Fibroblast of the aortic adventitia (primary cell): ENCODE measurements at regions not wholly inside any gene's neighbourhood (a gene's known extent, or its start where the extent isn't known, plus 50 kb on each side); places are given as distances from the start of the nearest gene placed in this dataset.

Experiments
- DNase-seq: peaks from one replicate; pipeline ENCODE4 v3.0.0-alpha.2; 2010; ENCODE audit warnings: low read depth
- H3K4me3 ChIP-seq: 2 replicates; pipeline ENCODE4 v1.5.1; 2011; ENCODE audit warnings: low read depth, mild to moderate bottlenecking, control low read depth, low read length, moderate library complexity
- CTCF ChIP-seq: IDR thresholded peaks from 2 replicates; pipeline ENCODE4 v1.5.1; 2011; ENCODE audit warnings: mild to moderate bottlenecking, low read length, control low read depth, inconsistent platforms; ENCODE audit not compliant: insufficient read depth

- DNase-seq, result no peak
- TF ChIP-seq CTCF, result no peak
- H3K4me3 ChIP-seq, result no peak overlapping the region
Observed at GRCh38 chr21:26379561-26379960, 193.5 kb downstream of the CYYR1 start.

DNA sequence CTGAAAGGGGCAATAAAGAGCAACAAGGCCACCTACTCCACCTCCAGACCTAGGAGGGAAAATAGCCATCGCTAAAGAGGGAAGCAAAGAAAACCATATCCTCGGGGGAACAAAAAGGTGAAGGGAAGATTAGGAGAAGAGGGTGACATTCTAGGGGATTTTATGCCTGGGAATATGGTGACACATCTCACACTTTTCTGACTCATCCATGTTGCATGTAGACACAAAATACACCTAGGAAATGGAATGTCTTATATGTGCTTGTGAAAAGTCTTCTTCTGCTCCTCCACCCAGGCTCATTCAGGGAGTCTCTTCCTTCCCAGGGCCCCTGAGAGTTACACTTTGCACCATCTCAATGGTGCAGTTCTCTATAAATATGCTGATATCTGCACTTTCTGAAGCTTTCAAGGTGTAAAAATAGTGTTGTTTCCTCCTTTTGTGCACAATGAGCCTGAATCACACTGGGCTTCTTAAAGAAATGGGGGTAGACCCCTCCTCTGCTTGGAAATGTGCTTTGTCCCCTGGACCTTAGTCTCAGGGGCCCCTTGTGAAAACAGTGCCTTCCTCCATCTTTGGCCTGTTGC lies 195.9 kb downstream of the CYYR1 start:
- no peak overlapping the region for H3K4me3 ChIP-seq
- TF ChIP-seq CTCF, result no peak
- no peak for DNase-seq

DNA sequence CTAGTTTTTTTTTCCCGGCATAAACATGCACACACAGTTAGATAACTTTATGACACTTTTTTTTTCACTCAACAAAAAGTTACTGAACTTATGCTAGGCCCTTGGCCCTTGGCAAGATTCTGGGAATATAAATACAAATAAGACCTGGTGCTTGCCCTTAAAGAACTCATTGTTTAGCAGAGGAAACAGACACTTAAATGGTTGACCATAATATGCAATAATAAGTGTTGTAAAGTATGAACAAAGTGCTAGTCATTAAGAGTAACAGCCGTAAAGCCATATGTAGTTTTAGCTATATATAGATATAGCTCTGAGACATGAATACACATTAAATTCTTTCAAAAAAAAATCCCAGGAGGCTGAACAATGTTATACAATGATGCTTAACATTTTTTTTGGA lies 198.3 kb downstream of the CYYR1 start:
- no peak for DNase-seq
- no peak for TF ChIP-seq CTCF
- H3K4me3 ChIP-seq, result no peak overlapping the region

- H3K4me3 ChIP-seq, result no peak overlapping the region
- no peak for DNase-seq
- TF ChIP-seq CTCF, result no peak
Observed at GRCh38 chr21:26368591-26369320, 198.2 kb upstream of the APP start.

GRCh38 chr21:26366781-26367180 lies 196.2 kb upstream of the APP start:
- no peak overlapping the region for H3K4me3 ChIP-seq
- DNase-seq, result no peak
- no peak for TF ChIP-seq CTCF

DNA sequence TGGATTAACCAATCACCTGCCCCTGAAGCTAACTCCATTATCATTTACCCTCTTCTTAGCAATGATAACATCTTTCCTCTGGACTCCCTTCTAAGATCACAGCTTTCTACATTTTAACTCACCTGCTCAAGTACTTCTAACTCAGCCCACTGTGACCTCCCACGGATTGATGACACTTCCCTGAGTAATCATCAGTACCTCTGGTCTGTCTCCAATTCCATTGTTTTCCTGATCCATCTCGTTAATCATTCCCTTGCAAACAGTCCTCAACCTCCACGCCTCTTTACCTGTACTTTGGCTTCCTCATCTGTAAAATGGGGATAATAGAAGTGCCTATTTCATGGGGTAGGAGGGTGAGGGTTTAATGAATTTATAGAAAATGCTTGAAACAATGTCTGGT lies 195.3 kb upstream of the APP start:
- no peak for TF ChIP-seq CTCF
- H3K4me3 ChIP-seq, result no peak overlapping the region
- DNase-seq, result no peak
